ENCODE measurements at regions not wholly inside any gene's neighbourhood (a gene's known extent, or its start where the extent isn't known, plus 50 kb on each side); places are given as distances from the start of the nearest gene placed in this dataset.
"Not testable (repeated sequence)": the region's sequence is repeated elsewhere in the genome, so short reads cannot be mapped to it uniquely, and the experiment has no call there.

GRCh38 chr3:139095803-139096466 lies 51.2 kb upstream of the PRR23C start:
- DNase-seq: no peak

GRCh38 chr3:139096670-139097069 lies 52.0 kb upstream of the PRR23C start:
- no peak for DNase-seq

- DNase-seq: no peak
Observed at GRCh38 chr3:139098391-139098790, 53.7 kb upstream of the PRR23C start.

GRCh38 chr3:139099968-139100817 lies 55.5 kb upstream of the PRR23C start:
- DNase-seq: no peak

GRCh38 chr3:139100821-139101220 lies 56.1 kb upstream of the PRR23C start:
- no peak for DNase-seq

GRCh38 chr3:139101396-139101795 lies 56.7 kb upstream of the PRR23C start:
- DNase-seq: no peak

- DNase-seq: no peak
Observed at GRCh38 chr3:139103484-139103883, 58.8 kb upstream of the PRR23C start.

- DNase-seq: no peak
Observed at GRCh38 chr3:139104062-139104461, 59.4 kb upstream of the PRR23C start.

GRCh38 chr3:139105154-139105702 lies 60.5 kb upstream of the PRR23C start:
- no peak for DNase-seq

GRCh38 chr3:139106013-139106932 lies 61.6 kb upstream of the PRR23C start:
- DNase-seq: no peak

GRCh38 chr3:139107424-139108252 lies 62.9 kb upstream of the PRR23C start:
- no peak for DNase-seq

GRCh38 chr3:139108253-139108969 lies 63.7 kb upstream of the PRR23C start:
- no peak for DNase-seq

GRCh38 chr3:139109271-139109670 lies 64.6 kb upstream of the PRR23C start:
- DNase-seq: no peak

- DNase-seq: no peak
Observed at GRCh38 chr3:139110072-139110830, 65.6 kb upstream of the PRR23C start.

GRCh38 chr3:139110929-139111328 lies 66.2 kb upstream of the PRR23C start:
- not testable (repeated sequence) for DNase-seq

GRCh38 chr3:139111392-139112229 lies 66.9 kb upstream of the PRR23C start:
- DNase-seq: peak; percentile 9

GRCh38 chr3:139112230-139112558 lies 67.5 kb upstream of the PRR23C start:
- DNase-seq: no peak

- no peak for DNase-seq
Observed at GRCh38 chr3:139113231-139113992, 68.7 kb upstream of the PRR23C start.

- DNase-seq: no peak
Observed at GRCh38 chr3:139113993-139114375, 69.3 kb upstream of the PRR23C start.

Measured in KG1 (cell line).